IMR-90 (cell line): ENCODE measurements at regions not wholly inside any gene's neighbourhood (a gene's known extent, or its start where the extent isn't known, plus 50 kb on each side); places are given as distances from the start of the nearest gene placed in this dataset.

Experiments
- ATAC-seq: fragments of 200-7000 bp; cut with Tn5 transposase; 2 replicates; pipeline ENCODE4 v1.9.1; 2020; ENCODE audit warnings: low read depth, mild to moderate bottlenecking, moderate library complexity
- BruUV-seq: library from RNA; stranded (reverse); fragments of 400-500 nt; replicated peaks from 2 replicates; lab custom pipeline; 2021; lab: Mats Ljungman, UMichigan
- CTCF ChIA-PET: fragments of 300-600 bp; formaldehyde crosslinking; extraction: SDS; loops from one replicate; lab custom pipeline; 2021; ENCODE audit warnings: antibody characterized with exemption; lab: Yijun Ruan, JAX
- POLR2A ChIA-PET: fragments of 300-600 bp; sonication (Branson Sonifier 250); formaldehyde crosslinking; loops from one replicate; lab custom pipeline; 2022; ENCODE audit warnings: antibody characterized with exemption; ENCODE audit not compliant: unreplicated experiment; lab: Charles Lee
- DNase-seq: peaks from one replicate; pipeline ENCODE4 v3.0.0; 2013
- H2AFZ ChIP-seq: replicated peaks from 2 replicates; pipeline ENCODE3; 2013; ENCODE audit warnings: low read length, mild to moderate bottlenecking; ENCODE audit not compliant: poor library complexity
- H2AK5ac ChIP-seq: 2 replicates; pipeline ENCODE4 v1.6.1; 2013; ENCODE audit warnings: low read depth, low read length, inconsistent platforms
- H2AK9ac ChIP-seq: replicated peaks from 2 replicates; pipeline ENCODE3; 2013; ENCODE audit warnings: mild to moderate bottlenecking, low read depth, low read length, moderate library complexity; ENCODE audit not compliant: poor library complexity
- H2BK120ac ChIP-seq: 2 replicates; pipeline ENCODE4 v1.6.1; 2013; ENCODE audit warnings: low read depth, low read length, inconsistent platforms
- H2BK15ac ChIP-seq: 3 replicates; pipeline ENCODE4 v1.6.1; 2013; ENCODE audit warnings: low read depth, low read length, inconsistent platforms
- H2BK20ac ChIP-seq: 2 replicates; pipeline ENCODE4 v1.6.1; 2013; ENCODE audit warnings: low read depth, mild to moderate bottlenecking, inconsistent platforms, low read length, moderate library complexity
- H2BK5ac ChIP-seq: 2 replicates; pipeline ENCODE4 v1.6.1; 2013; ENCODE audit warnings: mild to moderate bottlenecking, low read depth, low read length, inconsistent platforms; ENCODE audit not compliant: poor library complexity, severe bottlenecking
- H3K14ac ChIP-seq: replicated peaks from 2 replicates; pipeline ENCODE4 v1.6.1; 2013; ENCODE audit warnings: low read depth, low read length, inconsistent platforms
- H3K18ac ChIP-seq: 2 replicates; pipeline ENCODE4 v1.6.1; 2013; ENCODE audit warnings: low read depth, low read length, control low read depth
- H3K23ac ChIP-seq: 2 replicates; pipeline ENCODE4 v1.6.1; 2013; ENCODE audit warnings: low read depth, low read length, inconsistent platforms
- H3K27ac ChIP-seq: 2 replicates; pipeline ENCODE4 v1.5.1; 2013; ENCODE audit warnings: mild to moderate bottlenecking, control low read depth, low read length; ENCODE audit not compliant: insufficient read depth
- H3K27me3 ChIP-seq: 2 replicates; pipeline ENCODE4 v1.6.1; 2013; ENCODE audit warnings: low read length; ENCODE audit not compliant: control insufficient read depth, insufficient read depth
- H3K36me3 ChIP-seq: 2 replicates; pipeline ENCODE4 v1.6.1; 2013; ENCODE audit warnings: low read length, mixed read lengths; ENCODE audit not compliant: control insufficient read depth, insufficient read depth
- H3K4ac ChIP-seq: 2 replicates; pipeline ENCODE4 v1.6.1; 2013; ENCODE audit warnings: low read depth, low read length, inconsistent platforms
- H3K4me1 ChIP-seq: 2 replicates; pipeline ENCODE4 v1.6.1; 2013; ENCODE audit warnings: low read length, mixed read lengths; ENCODE audit not compliant: control insufficient read depth, insufficient read depth
- H3K4me2 ChIP-seq: 2 replicates; pipeline ENCODE4 v1.6.1; 2013; ENCODE audit warnings: low read depth, mild to moderate bottlenecking, control low read depth, low read length, moderate library complexity
- H3K4me3 ChIP-seq: 2 replicates; pipeline ENCODE4 v1.5.1; 2013; ENCODE audit warnings: low read depth, mild to moderate bottlenecking, control low read depth, low read length, moderate library complexity; ENCODE audit not compliant: insufficient read depth
- H3K56ac ChIP-seq: 2 replicates; pipeline ENCODE4 v1.6.1; 2013; ENCODE audit warnings: low read length, inconsistent platforms; ENCODE audit not compliant: insufficient read depth; ENCODE audit errors: extremely low read depth
- H3K79me1 ChIP-seq, 2 experiments: 2 replicates each; pipeline ENCODE4 v1.6.1; 2013; ENCODE audit warnings: low read length in 2 of 2, inconsistent platforms in 1 of 2, low read depth in 1 of 2
- H3K9ac ChIP-seq: 2 replicates; pipeline ENCODE4 v1.6.1; 2013; ENCODE audit warnings: low read depth, low read length, control low read depth
- H3K9me1 ChIP-seq: 2 replicates; pipeline ENCODE4 v1.6.1; 2013; ENCODE audit warnings: low read length, inconsistent platforms; ENCODE audit not compliant: insufficient read depth
- H3K9me3 ChIP-seq: 2 replicates; pipeline ENCODE4 v1.6.1; 2013; ENCODE audit warnings: low read length; ENCODE audit not compliant: control insufficient read depth, insufficient read depth
- H4K20me1 ChIP-seq: 2 replicates; pipeline ENCODE4 v1.6.1; 2013; ENCODE audit warnings: low read length, inconsistent platforms; ENCODE audit not compliant: insufficient read depth
- H4K5ac ChIP-seq: 2 replicates; pipeline ENCODE4 v1.6.1; 2013; ENCODE audit warnings: mild to moderate bottlenecking, low read depth, low read length, control low read depth
- H4K8ac ChIP-seq, 2 experiments: 2 replicates each; pipeline ENCODE4 v1.6.1; 2013; ENCODE audit warnings: low read depth in 2 of 2, low read length in 2 of 2, control low read depth in 1 of 2, inconsistent platforms in 1 of 2
- H4K91ac ChIP-seq: 2 replicates; pipeline ENCODE4 v1.6.1; 2013; ENCODE audit warnings: low read depth, low read length, inconsistent platforms; ENCODE audit not compliant: insufficient read depth
- CEBPB ChIP-seq: IDR thresholded peaks from 2 replicates; pipeline ENCODE4 v1.6.1; 2012; ENCODE audit warnings: low read depth, low read length, improper control_type of control experiment
- CTCF ChIP-seq: conservative IDR thresholded peaks from 2 replicates; pipeline ENCODE4 v1.5.1; 2012; ENCODE audit warnings: mild to moderate bottlenecking, low read depth, low read length, improper control_type of control experiment
- ELK1 ChIP-seq: fragments of 150-350 bp; IDR thresholded peaks from 2 replicates; pipeline ENCODE4 v1.6.1; 2016; ENCODE audit warnings: low read depth, mild to moderate bottlenecking, low read length, moderate library complexity, borderline replicate concordance
- FOS ChIP-seq: fragments of 150-350 bp; IDR thresholded peaks from 2 replicates; pipeline ENCODE4 v1.6.1; 2016; ENCODE audit warnings: low read depth, low read length
- MAFK ChIP-seq: IDR thresholded peaks from 2 replicates; pipeline ENCODE4 v1.6.1; 2012; ENCODE audit warnings: low read depth, low read length, improper control_type of control experiment
- MAZ ChIP-seq: IDR thresholded peaks from 2 replicates; pipeline ENCODE4 v1.6.1; 2012; ENCODE audit warnings: low read depth, mild to moderate bottlenecking, low read length, improper control_type of control experiment, moderate library complexity, borderline replicate concordance
- MXI1 ChIP-seq: IDR thresholded peaks from 2 replicates; pipeline ENCODE4 v1.6.1; 2012; ENCODE audit warnings: low read depth, mild to moderate bottlenecking, low read length, moderate library complexity, borderline replicate concordance
- POLR2A ChIP-seq: IDR thresholded peaks from 2 replicates; pipeline ENCODE4 v1.6.1; 2012; ENCODE audit warnings: mild to moderate bottlenecking, low read depth, low read length
- RAD21 ChIP-seq: IDR thresholded peaks from 2 replicates; pipeline ENCODE4 v1.6.1; 2012; ENCODE audit warnings: low read length, improper control_type of control experiment
- RCOR1 ChIP-seq: IDR thresholded peaks from 2 replicates; pipeline ENCODE4 v1.6.1; 2012; ENCODE audit warnings: mild to moderate bottlenecking, low read length, improper control_type of control experiment; ENCODE audit not compliant: insufficient replicate concordance
- RFX5 ChIP-seq: IDR thresholded peaks from 2 replicates; pipeline ENCODE4 v1.8.0; 2012; ENCODE audit warnings: low read depth, mild to moderate bottlenecking, low read length, moderate library complexity
- SMC3 ChIP-seq: fragments of 150-350 bp; IDR thresholded peaks from 2 replicates; pipeline ENCODE4 v1.6.1; 2016; ENCODE audit warnings: low read depth, mild to moderate bottlenecking, antibody characterized with exemption, low read length, moderate library complexity
- USF2 ChIP-seq: fragments of 150-350 bp; IDR thresholded peaks from 2 replicates; pipeline ENCODE4 v1.6.1; 2017; ENCODE audit warnings: mild to moderate bottlenecking, antibody characterized with exemption, low read length, low read depth
- WGBS, 2 experiments: methylation state at CpG; one replicate each; pipeline versions ENCODE4 v1.1.5 to v1.1.7; 2013; ENCODE audit warnings: missing lambda C conversion rate in 2 of 2; ENCODE audit not compliant: insufficient read length in 1 of 2; ENCODE audit errors: extremely low coverage in 2 of 2; 5-methylcytosine and 5-hydroxymethylcytosine counted together
- dilution Hi-C: fragments of 300-500 bp; cut with HindIII; formaldehyde crosslinking; loops from one replicate; pipeline ENCODE4 v1.14.3; 2018; ENCODE audit warnings: low sequenced_read_pairs; ENCODE audit not compliant: unreplicated experiment
- in situ Hi-C: fragments of 300-500 bp; cut with MboI; formaldehyde crosslinking; loops from 3 replicates; pipeline ENCODE4 v1.14.3; 2019; ENCODE audit warnings: low sequenced_read_pairs, inconsistent platforms, mixed read lengths
- intact Hi-C: fragments of 100-400 bp; cut with micrococcal nuclease; formaldehyde crosslinking; loops from 2 replicates; pipeline ENCODE4 v1.10.0; 2022

- Histone ChIP-seq H3K18ac (no peak overlapping the region), H3K56ac (no peak overlapping the region), H4K8ac (no peak overlapping the region), H2BK5ac (no peak overlapping the region), H3K9me1 (no peaks in the 10 kb centered on the region), H3K14ac (no peak overlapping the region), H3K4me3 (no peak overlapping the region), H3K27ac (no peak overlapping the region), H3K27me3 (peaks cover 3% of the 10 kb centered on the region; the same call in 1 of the 2 replicates), H4K20me1 (no peaks in the 10 kb centered on the region; the same call in 1 of the 2 replicates), H2AK5ac (no peak overlapping the region), H4K91ac (no peak overlapping the region), H3K9ac (no peak overlapping the region), H3K9me3 (no peaks in the 10 kb centered on the region), H3K4ac (no peak overlapping the region), H3K79me1 (no peaks in the 10 kb centered on the region), H3K36me3 (no peaks in the 10 kb centered on the region), H4K5ac (no peak overlapping the region), H2BK120ac (no peak overlapping the region), H2AK9ac (no peak overlapping the region), H2BK20ac (no peak overlapping the region), H3K23ac (no peak overlapping the region), H3K4me2 (no peak overlapping the region), H2AFZ (no peak overlapping the region), H2BK15ac (no peak overlapping the region), H3K4me1 (no peaks in the 10 kb centered on the region)
- in situ Hi-C loops, result no loop called here
- no TSS peak for BruUV-seq
- POLR2A ChIA-PET, result no interaction called here
- CTCF ChIA-PET, result no interaction called here
- ATAC-seq, result no peak
- no peak for TF ChIP-seq MXI1
- TF ChIP-seq RCOR1, result no peak
- no peak for TF ChIP-seq CEBPB
- no peak for TF ChIP-seq ELK1
- no peak for TF ChIP-seq SMC3
- TF ChIP-seq FOS, result no peak
- no peak for TF ChIP-seq MAFK
- TF ChIP-seq MAZ, result no peak
- no peak for TF ChIP-seq CTCF
- TF ChIP-seq RFX5, result no peak
- TF ChIP-seq RAD21, result no peak
- no peak for TF ChIP-seq POLR2A
- no peak for TF ChIP-seq USF2
- no peak for DNase-seq
- intact Hi-C loops, result no loop called here
- no CpG with 5 or more reads among the region's 5 CpGs for WGBS, 2 experiments
- dilution Hi-C loops, result no loop called here
Observed at GRCh38 chr5:168224085-168224484, 67.4 kb upstream of the WWC1 start.
